HG02973 (cell line): ENCODE measurements at regions not wholly inside any gene's neighbourhood (a gene's known extent, or its start where the extent isn't known, plus 50 kb on each side); places are given as distances from the start of the nearest gene placed in this dataset.
A peak's percentile ranks its signal among the peaks of the same experiment; 100 is the strongest.

Experiments
- ATAC-seq: cut with Tn5 transposase; IDR thresholded peaks from one replicate; pipeline ENCODE4 v1.9.1; 2021; ENCODE audit warnings: moderate library complexity; ENCODE audit not compliant: unreplicated experiment

- ATAC-seq, result no peak
Measured at GRCh38 chr5:143511736-143512135, 108.2 kb upstream of the NR3C1 start.

GRCh38 chr5:143509758-143510221 is 106.3 kb upstream of the NR3C1 start:
- ATAC-seq, result peak; percentile 95

- ATAC-seq, result no peak
Measured at GRCh38 chr5:143506836-143507552, 103.5 kb upstream of the NR3C1 start.

- ATAC-seq, result no peak
Measured at GRCh38 chr5:143505934-143506333, 102.4 kb upstream of the NR3C1 start.

- no peak for ATAC-seq
Measured at GRCh38 chr5:143505354-143505753, 101.9 kb upstream of the NR3C1 start.

GRCh38 chr5:143501310-143502044 is 98.0 kb upstream of the NR3C1 start:
- no peak for ATAC-seq

- no peak for ATAC-seq
Measured at GRCh38 chr5:143499480-143500114, 96.1 kb upstream of the NR3C1 start.

GRCh38 chr5:143498821-143499220 is 95.3 kb upstream of the NR3C1 start:
- no peak for ATAC-seq

GRCh38 chr5:143497749-143498148 is 94.3 kb upstream of the NR3C1 start:
- ATAC-seq, result no peak

- ATAC-seq, result no peak
Measured at GRCh38 chr5:143496943-143497342, 93.5 kb upstream of the NR3C1 start.

- ATAC-seq, result no peak
Measured at GRCh38 chr5:143495821-143496275, 92.4 kb upstream of the NR3C1 start.

- ATAC-seq, result no peak
Measured at GRCh38 chr5:143495110-143495509, 91.6 kb upstream of the NR3C1 start.

- no peak for ATAC-seq
Measured at GRCh38 chr5:143494595-143494994, 91.1 kb upstream of the NR3C1 start.

- ATAC-seq, result no peak
Measured at GRCh38 chr5:143494162-143494561, 90.7 kb upstream of the NR3C1 start.

- ATAC-seq, result no peak
Measured at GRCh38 chr5:143492783-143493182, 89.3 kb upstream of the NR3C1 start.

- no peak for ATAC-seq
Measured at GRCh38 chr5:143491646-143492045, 88.2 kb upstream of the NR3C1 start.

- ATAC-seq, result no peak
Measured at GRCh38 chr5:143488381-143488780, 84.9 kb upstream of the NR3C1 start.

- no peak for ATAC-seq
Measured at GRCh38 chr5:143484601-143485000, 81.1 kb upstream of the NR3C1 start.

GRCh38 chr5:143481697-143482531 is 78.4 kb upstream of the NR3C1 start:
- no peak for ATAC-seq

- no peak for ATAC-seq
Measured at GRCh38 chr5:143480001-143480400, 76.5 kb upstream of the NR3C1 start.

GRCh38 chr5:143479394-143479793 is 75.9 kb upstream of the NR3C1 start:
- ATAC-seq, result no peak
